T-cell (primary cell): ENCODE measurements at regions not wholly inside any gene's neighbourhood (a gene's known extent, or its start where the extent isn't known, plus 50 kb on each side); places are given as distances from the start of the nearest gene placed in this dataset.

Source experiments
- ATAC-seq, 4 experiments: fragments of 200-7000 bp in 3 of 4; fragments of 150-1000 bp in 1 of 4; cut with Tn5 transposase; replicated peaks in 1 of 4; 1 replicate in 3 of 4; 2 replicates in 1 of 4; pipeline ENCODE4 v1.10.0; 2021; ENCODE audit warnings: moderate library complexity in 3 of 4, mild to moderate bottlenecking in 2 of 4, moderate number of reproducible peaks in 1 of 4
- CTCF ChIA-PET, 2 donors: fragments of 300-600 bp; sonication (Branson Sonifier 250); formaldehyde crosslinking; loops; one replicate each; lab custom pipeline; 2022; ENCODE audit warnings: antibody characterized with exemption in 2 of 2; lab: Charles Lee
- POLR2A ChIA-PET, 2 donors: fragments of 300-600 bp; sonication (Branson Sonifier 250); formaldehyde crosslinking; loops; one replicate each; lab custom pipeline; 2022; ENCODE audit warnings: antibody characterized with exemption in 2 of 2; lab: Charles Lee
- DNase-seq, 35 experiments: peaks; one replicate each; pipeline versions ENCODE4 v3.0.0 to v3.0.0-alpha.2; 2013 to 2023
- H3K27ac ChIP-seq: one replicate; pipeline ENCODE4 v1.5.1; 2013; ENCODE audit warnings: low read length
- H3K27me3 ChIP-seq, 2 experiments: replicated peaks in 1 of 2; 1 replicate in 1 of 2; 2 replicates in 1 of 2; pipeline versions ENCODE4 v1.6.1 to v1.7.0; 2013; ENCODE audit warnings: low read length in 1 of 2, mixed read lengths in 1 of 2; ENCODE audit not compliant: control insufficient read depth in 2 of 2, insufficient read depth in 2 of 2; ENCODE audit errors: extremely low read depth in 1 of 2
- H3K36me3 ChIP-seq, 2 donors: 1 replicate in 1 of 2; 2 replicates in 1 of 2; pipeline versions ENCODE4 v1.6.1 to v1.7.0; 2013; ENCODE audit warnings: low read length in 1 of 2; ENCODE audit not compliant: control insufficient read depth in 2 of 2, insufficient read depth in 1 of 2; ENCODE audit errors: extremely low read depth in 1 of 2
- H3K4me1 ChIP-seq, 2 experiments: 1 replicate in 1 of 2; 2 replicates in 1 of 2; pipeline versions ENCODE4 v1.6.1 to v1.7.0; 2013; ENCODE audit warnings: low read length in 2 of 2, mixed read lengths in 1 of 2; ENCODE audit not compliant: insufficient read depth in 2 of 2, control insufficient read depth in 1 of 2; ENCODE audit errors: extremely low read depth in 1 of 2
- H3K4me3 ChIP-seq, 2 donors: 1 replicate in 1 of 2; 2 replicates in 1 of 2; pipeline versions ENCODE4 v1.5.1 to v1.7.0; 2013; ENCODE audit warnings: mild to moderate bottlenecking in 2 of 2, low read length in 1 of 2, moderate library complexity in 1 of 2; ENCODE audit not compliant: control insufficient read depth in 1 of 2; ENCODE audit errors: extremely low read depth in 1 of 2
- H3K9me3 ChIP-seq: 2 replicates; pipeline ENCODE4 v1.7.0; 2013
- H3K27ac Mint-ChIP-seq, 2 donors: one replicate each; pipeline ENCODE4 v1.8.0; 2020 to 2021; ENCODE audit warnings: mild to moderate bottlenecking in 2 of 2, mixed read lengths in 2 of 2
- H3K27me3 Mint-ChIP-seq, 2 donors: one replicate each; pipeline ENCODE4 v1.8.0; 2021 to 2022; ENCODE audit warnings: mixed read lengths in 2 of 2
- H3K36me3 Mint-ChIP-seq: one replicate; pipeline ENCODE4 v1.8.0; 2021; ENCODE audit warnings: mixed read lengths
- H3K4me1 Mint-ChIP-seq, 3 donors: one replicate each; pipeline ENCODE4 v1.8.0; 2020 to 2022; ENCODE audit warnings: mixed read lengths in 3 of 3, mild to moderate bottlenecking in 1 of 3
- H3K4me3 Mint-ChIP-seq, 3 donors: one replicate each; pipeline ENCODE4 v1.8.0; 2020 to 2022; ENCODE audit warnings: mild to moderate bottlenecking in 3 of 3, mixed read lengths in 3 of 3, moderate library complexity in 3 of 3
- H3K9me3 Mint-ChIP-seq, 3 donors: one replicate each; pipeline ENCODE4 v1.8.0; 2020 to 2022; ENCODE audit warnings: mixed read lengths in 3 of 3
- WGBS: methylation state at CpG from one replicate; pipeline ENCODE4 v1.1.5; 2013; ENCODE audit warnings: missing lambda C conversion rate; ENCODE audit not compliant: insufficient coverage; 5-methylcytosine and 5-hydroxymethylcytosine counted together

GRCh38 chr12:87141091-87141490 is 884.9 kb upstream of the MGAT4C start:
- no peaks in the 10 kb centered on the region for H3K36me3 ChIP-seq
- H3K4me1 ChIP-seq: no peaks in the 10 kb centered on the region
- H3K4me3 Mint-ChIP-seq: no peak overlapping the region
- H3K9me3 ChIP-seq: no peaks in the 10 kb centered on the region
- CTCF ChIA-PET: no interaction called here
- no peak for DNase-seq
- no peak overlapping the region for H3K4me3 ChIP-seq
- no peak overlapping the region for H3K27ac ChIP-seq
- no peaks in the 10 kb centered on the region for H3K27me3 Mint-ChIP-seq
- no peak for ATAC-seq
- no peak overlapping the region for H3K27ac Mint-ChIP-seq
- no peaks in the 10 kb centered on the region for H3K27me3 ChIP-seq
- POLR2A ChIA-PET: no interaction called here
- no peaks in the 10 kb centered on the region for H3K4me1 Mint-ChIP-seq
- peaks cover 9 to 13% (median 11%) of the 10 kb centered on the region in 3 donors for H3K9me3 Mint-ChIP-seq
- H3K36me3 Mint-ChIP-seq: no peaks in the 10 kb centered on the region

- 100% methylated on average over 1 of the region's 1 CpG for WGBS
- Histone ChIP-seq H3K27me3 (no peaks in the 10 kb centered on the region), H3K4me1 (no peaks in the 10 kb centered on the region), H3K9me3 (no peaks in the 10 kb centered on the region), H3K36me3 (no peaks in the 10 kb centered on the region), H3K4me3 (no peak overlapping the region), H3K27ac (no peak overlapping the region)
- ChIA-PET POLR2A (no interaction called here), CTCF (no interaction called here)
- Mint-ChIP-seq H3K4me1 (no peaks in the 10 kb centered on the region), H3K9me3 (peaks cover 6 to 13% (median 9%) of the 10 kb centered on the region in 3 donors), H3K27ac (no peak overlapping the region), H3K4me3 (no peak overlapping the region), H3K27me3 (no peaks in the 10 kb centered on the region), H3K36me3 (no peaks in the 10 kb centered on the region)
- ATAC-seq (no peak), DNase-seq (no peak)
Observed at GRCh38 chr12:87140262-87140661, 884.1 kb upstream of the MGAT4C start.

GRCh38 chr12:87137220-87137619 is 881.0 kb upstream of the MGAT4C start:
- ChIA-PET CTCF (no interaction called here), POLR2A (no interaction called here)
- Mint-ChIP-seq H3K27me3 (no peaks in the 10 kb centered on the region), H3K9me3 (peaks cover 4 to 9% (median 6%) of the 10 kb centered on the region in 3 donors), H3K4me1 (no peaks in the 10 kb centered on the region), H3K36me3 (no peaks in the 10 kb centered on the region), H3K27ac (no peak overlapping the region), H3K4me3 (no peak overlapping the region)
- Histone ChIP-seq H3K4me3 (no peak overlapping the region), H3K9me3 (no peaks in the 10 kb centered on the region), H3K27ac (no peak overlapping the region), H3K36me3 (no peaks in the 10 kb centered on the region), H3K27me3 (no peaks in the 10 kb centered on the region), H3K4me1 (no peaks in the 10 kb centered on the region)
- no peak for ATAC-seq
- DNase-seq: no peak

- H3K4me3 Mint-ChIP-seq: no peak overlapping the region
- WGBS: no CpG with 5 or more reads among the region's 2 CpGs
- POLR2A ChIA-PET: no interaction called here
- Histone ChIP-seq H3K27ac (no peak overlapping the region), H3K4me1 (no peaks in the 10 kb centered on the region), H3K36me3 (no peaks in the 10 kb centered on the region), H3K9me3 (no peaks in the 10 kb centered on the region), H3K27me3 (no peaks in the 10 kb centered on the region), H3K4me3 (no peak overlapping the region)
- CTCF ChIA-PET: no interaction called here
- no peaks in the 10 kb centered on the region for H3K36me3 Mint-ChIP-seq
- peaks cover 4 to 9% (median 6%) of the 10 kb centered on the region in 3 donors for H3K9me3 Mint-ChIP-seq
- no peak overlapping the region for H3K27ac Mint-ChIP-seq
- H3K4me1 Mint-ChIP-seq: no peaks in the 10 kb centered on the region
- DNase-seq (no peak), ATAC-seq (no peak)
- H3K27me3 Mint-ChIP-seq: no peaks in the 10 kb centered on the region
Observed at GRCh38 chr12:87136330-87136976, 880.3 kb upstream of the MGAT4C start.

- ChIA-PET CTCF (no interaction called here), POLR2A (no interaction called here)
- H3K4me1 Mint-ChIP-seq: no peaks in the 10 kb centered on the region
- Histone ChIP-seq H3K4me3 (no peak overlapping the region), H3K9me3 (no peaks in the 10 kb centered on the region), H3K27me3 (no peaks in the 10 kb centered on the region), H3K27ac (no peak overlapping the region), H3K36me3 (no peaks in the 10 kb centered on the region), H3K4me1 (no peaks in the 10 kb centered on the region)
- no peak overlapping the region for H3K4me3 Mint-ChIP-seq
- DNase-seq (no peak), ATAC-seq (no peak)
- H3K27me3 Mint-ChIP-seq: no peaks in the 10 kb centered on the region
- H3K27ac Mint-ChIP-seq: no peak overlapping the region
- H3K9me3 Mint-ChIP-seq: peaks cover 3 to 22% (median 9%) of the 10 kb centered on the region in 3 donors
- no peaks in the 10 kb centered on the region for H3K36me3 Mint-ChIP-seq
Observed at GRCh38 chr12:87127272-87127671, 871.1 kb upstream of the MGAT4C start.

- H3K27me3 Mint-ChIP-seq: no peaks in the 10 kb centered on the region
- ChIA-PET CTCF (no interaction called here), POLR2A (no interaction called here)
- ATAC-seq: no peak
- no peaks in the 10 kb centered on the region for H3K4me1 Mint-ChIP-seq
- no peak overlapping the region for H3K27ac Mint-ChIP-seq
- Histone ChIP-seq H3K36me3 (no peaks in the 10 kb centered on the region), H3K4me1 (no peaks in the 10 kb centered on the region), H3K4me3 (no peak overlapping the region), H3K27me3 (no peaks in the 10 kb centered on the region), H3K27ac (no peak overlapping the region), H3K9me3 (no peaks in the 10 kb centered on the region)
- 75% methylated on average over 2 of the region's 3 CpGs for WGBS
- no peaks in the 10 kb centered on the region for H3K36me3 Mint-ChIP-seq
- peaks cover 8 to 22% (median 15%) of the 10 kb centered on the region in 3 donors for H3K9me3 Mint-ChIP-seq
- no peak overlapping the region for H3K4me3 Mint-ChIP-seq
- DNase-seq: no peak
Observed at GRCh38 chr12:87121896-87122295, 865.7 kb upstream of the MGAT4C start.

- Histone ChIP-seq H3K4me3 (no peak overlapping the region), H3K27ac (no peak overlapping the region), H3K4me1 (no peaks in the 10 kb centered on the region), H3K36me3 (no peaks in the 10 kb centered on the region), H3K27me3 (no peaks in the 10 kb centered on the region), H3K9me3 (no peaks in the 10 kb centered on the region)
- peaks cover 8 to 22% (median 15%) of the 10 kb centered on the region in 3 donors for H3K9me3 Mint-ChIP-seq
- ChIA-PET CTCF (no interaction called here), POLR2A (no interaction called here)
- H3K27ac Mint-ChIP-seq: no peak overlapping the region
- no peak overlapping the region for H3K4me3 Mint-ChIP-seq
- H3K4me1 Mint-ChIP-seq: no peaks in the 10 kb centered on the region
- WGBS: 83% methylated on average over 1 of the region's 3 CpGs
- no peaks in the 10 kb centered on the region for H3K36me3 Mint-ChIP-seq
- ATAC-seq (no peak), DNase-seq (no peak)
- no peaks in the 10 kb centered on the region for H3K27me3 Mint-ChIP-seq
Observed at GRCh38 chr12:87120440-87120839, 864.2 kb upstream of the MGAT4C start.
